ENCODE measurements at regions not wholly inside any gene's neighbourhood (a gene's known extent, or its start where the extent isn't known, plus 50 kb on each side); places are given as distances from the start of the nearest gene placed in this dataset.
"Not testable (repeated sequence)": the region's sequence is repeated elsewhere in the genome, so short reads cannot be mapped to it uniquely, and the experiment has no call there.

- no peak for DNase-seq (ENCODE audit: low read depth)
- Histone ChIP-seq H3K4me3 (ENCODE audit: low read depth, low read length) (no peak overlapping the region), H3K27me3 (ENCODE audit: control insufficient read depth, insufficient read depth, low read length) (no peaks in the 10 kb centered on the region), H3K36me3 (ENCODE audit: control insufficient read depth, insufficient read depth, low read length) (no peaks in the 10 kb centered on the region)
- TF ChIP-seq, protein P1, sequence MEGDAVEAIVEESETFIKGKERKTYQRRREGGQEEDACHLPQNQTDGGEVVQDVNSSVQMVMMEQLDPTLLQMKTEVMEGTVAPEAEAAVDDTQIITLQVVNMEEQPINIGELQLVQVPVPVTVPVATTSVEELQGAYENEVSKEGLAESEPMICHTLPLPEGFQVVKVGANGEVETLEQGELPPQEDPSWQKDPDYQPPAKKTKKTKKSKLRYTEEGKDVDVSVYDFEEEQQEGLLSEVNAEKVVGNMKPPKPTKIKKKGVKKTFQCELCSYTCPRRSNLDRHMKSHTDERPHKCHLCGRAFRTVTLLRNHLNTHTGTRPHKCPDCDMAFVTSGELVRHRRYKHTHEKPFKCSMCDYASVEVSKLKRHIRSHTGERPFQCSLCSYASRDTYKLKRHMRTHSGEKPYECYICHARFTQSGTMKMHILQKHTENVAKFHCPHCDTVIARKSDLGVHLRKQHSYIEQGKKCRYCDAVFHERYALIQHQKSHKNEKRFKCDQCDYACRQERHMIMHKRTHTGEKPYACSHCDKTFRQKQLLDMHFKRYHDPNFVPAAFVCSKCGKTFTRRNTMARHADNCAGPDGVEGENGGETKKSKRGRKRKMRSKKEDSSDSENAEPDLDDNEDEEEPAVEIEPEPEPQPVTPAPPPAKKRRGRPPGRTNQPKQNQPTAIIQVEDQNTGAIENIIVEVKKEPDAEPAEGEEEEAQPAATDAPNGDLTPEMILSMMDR (IDR thresholded peaks at IDR 0.05; ENCODE audit: insufficient read depth, low read length, poor library complexity, severe bottlenecking): no peak
Observed at GRCh38 chr3:173289072-173289471, 108.5 kb upstream of the NLGN1 start.

DNA sequence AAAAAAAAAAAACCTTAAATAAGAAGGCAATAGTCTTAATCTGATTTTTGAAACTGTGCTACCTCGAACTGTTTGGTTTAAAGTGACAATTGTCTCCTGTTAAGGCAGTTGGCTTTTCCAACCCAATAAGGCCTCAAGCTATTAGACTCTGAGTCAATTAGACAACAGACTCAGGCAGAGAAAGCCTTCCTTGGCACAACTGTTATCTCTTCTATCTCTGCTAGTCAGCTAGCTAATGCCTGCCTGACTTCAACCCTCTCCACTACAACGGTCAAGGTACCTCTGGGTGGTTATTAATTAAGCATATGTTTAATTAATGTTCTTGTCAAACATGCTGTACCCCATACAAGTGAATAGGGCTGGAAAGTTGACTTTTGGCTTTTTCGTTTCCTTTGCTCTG, 110.2 kb upstream of the NLGN1 start:
- Histone ChIP-seq H3K27me3 (ENCODE audit: control insufficient read depth, insufficient read depth, low read length) (no peaks in the 10 kb centered on the region), H3K36me3 (ENCODE audit: control insufficient read depth, insufficient read depth, low read length) (no peaks in the 10 kb centered on the region), H3K4me3 (ENCODE audit: low read depth, low read length) (no peak overlapping the region)
- DNase-seq (ENCODE audit: low read depth): no peak
- TF ChIP-seq, protein P1 (IDR thresholded peaks at IDR 0.05; ENCODE audit: insufficient read depth, low read length, poor library complexity, severe bottlenecking): no peak

GRCh38 chr3:173286507-173286906, 111.0 kb upstream of the NLGN1 start:
- DNase-seq (ENCODE audit: low read depth); H3K4me3 ChIP-seq (ENCODE audit: low read depth, low read length); H3K27me3 ChIP-seq (ENCODE audit: control insufficient read depth, insufficient read depth, low read length); H3K36me3 ChIP-seq (ENCODE audit: control insufficient read depth, insufficient read depth, low read length): not testable (repeated sequence)

DNA sequence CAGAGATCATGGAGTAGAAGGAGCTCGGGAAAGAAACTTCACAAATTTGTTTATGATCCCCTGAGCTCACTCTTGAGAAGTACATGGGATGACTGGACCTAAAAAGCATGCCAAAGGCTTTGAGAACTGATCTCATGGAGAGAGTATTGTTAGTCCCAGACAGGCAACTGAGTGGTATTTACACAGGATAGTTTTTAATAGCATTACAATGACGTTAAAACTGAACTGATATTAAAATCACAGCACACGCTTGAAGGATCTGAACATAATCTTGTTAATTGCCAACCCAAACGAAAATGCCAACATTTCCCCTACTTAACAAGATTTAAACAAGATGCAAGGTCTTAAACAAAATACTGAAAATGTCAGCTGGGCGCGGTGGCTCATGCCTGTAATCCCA, 113.2 kb upstream of the NLGN1 start:
- no peak for DNase-seq (ENCODE audit: low read depth)
- H3K27me3 ChIP-seq (ENCODE audit: control insufficient read depth, insufficient read depth, low read length): no peaks in the 10 kb centered on the region
- no peaks in the 10 kb centered on the region for H3K36me3 ChIP-seq (ENCODE audit: control insufficient read depth, insufficient read depth, low read length)
- H3K4me3 ChIP-seq (ENCODE audit: low read depth, low read length): no peak overlapping the region
- TF ChIP-seq, protein P1 (IDR thresholded peaks at IDR 0.05; ENCODE audit: insufficient read depth, low read length, poor library complexity, severe bottlenecking): no peak

DNA sequence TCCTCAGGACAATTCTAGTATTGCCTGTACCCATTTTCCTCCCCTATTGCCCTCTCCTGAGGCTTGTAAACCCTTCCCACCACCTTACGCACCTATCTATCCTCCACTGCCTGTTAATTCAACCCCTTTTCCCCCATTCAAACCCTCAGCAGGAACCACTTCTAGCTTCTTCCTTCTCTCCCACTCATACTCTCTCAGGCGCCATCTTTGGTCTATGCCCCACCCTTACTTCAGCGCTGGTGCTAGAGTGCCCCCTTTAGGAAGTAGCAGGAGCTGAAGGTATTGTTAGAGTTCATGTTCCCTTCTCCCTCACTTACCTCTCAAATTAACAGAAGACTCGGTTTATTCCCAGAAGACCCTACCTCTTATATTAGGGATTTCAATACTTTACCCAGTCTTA, 121.8 kb upstream of the NLGN1 start:
- Histone ChIP-seq H3K27me3 (ENCODE audit: control insufficient read depth, insufficient read depth, low read length) (no peaks in the 10 kb centered on the region), H3K36me3 (ENCODE audit: control insufficient read depth, insufficient read depth, low read length) (no peaks in the 10 kb centered on the region), H3K4me3 (ENCODE audit: low read depth, low read length) (no peak overlapping the region)
- TF ChIP-seq, protein P1 (IDR thresholded peaks at IDR 0.05; ENCODE audit: insufficient read depth, low read length, poor library complexity, severe bottlenecking): no peak
- DNase-seq (ENCODE audit: low read depth): no peak

DNA sequence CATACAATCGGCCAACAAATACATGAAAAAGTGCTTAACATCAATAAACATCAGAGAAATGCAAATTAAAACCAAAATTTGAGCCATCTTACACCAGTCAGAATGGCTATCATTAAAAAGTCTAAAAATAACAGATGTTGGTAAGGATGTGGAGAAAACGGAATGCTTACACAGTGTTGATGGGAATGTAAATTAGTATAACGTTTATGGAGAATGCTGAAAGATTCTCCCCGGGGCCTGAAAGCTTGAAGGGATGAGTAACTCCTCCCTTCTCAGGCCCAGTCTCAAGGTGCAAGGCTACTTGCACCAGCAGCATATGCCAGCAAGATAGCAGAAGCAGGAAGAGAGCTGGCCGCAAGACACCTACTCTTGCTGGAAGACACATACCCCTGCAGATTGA, 123.7 kb upstream of the NLGN1 start:
- H3K36me3 ChIP-seq (ENCODE audit: control insufficient read depth, insufficient read depth, low read length): no peaks in the 10 kb centered on the region

More for the DNA sequence above, 123.7 kb upstream of the NLGN1 start:
- H3K27me3 ChIP-seq (ENCODE audit: control insufficient read depth, insufficient read depth, low read length): no peaks in the 10 kb centered on the region
- TF ChIP-seq, protein P1 (IDR thresholded peaks at IDR 0.05; ENCODE audit: insufficient read depth, low read length, poor library complexity, severe bottlenecking): no peak
- no peak overlapping the region for H3K4me3 ChIP-seq (ENCODE audit: low read depth, low read length)
- DNase-seq (ENCODE audit: low read depth): no peak
